C4-2B (cell line): ENCODE measurements at regions not wholly inside any gene's neighbourhood (a gene's known extent, or its start where the extent isn't known, plus 50 kb on each side); places are given as distances from the start of the nearest gene placed in this dataset.

Source experiments
- ZFX ChIP-seq: fragments of 450-650 bp; IDR thresholded peaks from 2 replicates; pipeline ENCODE4 v1.6.1; 2017
- TF ChIP-seq, protein P1 (sequence below): fragments of 450-650 bp; conservative IDR thresholded peaks from 2 replicates; pipeline ENCODE4 v1.5.1; 2017; ENCODE audit warnings: mild to moderate bottlenecking

- TF ChIP-seq, protein P1, sequence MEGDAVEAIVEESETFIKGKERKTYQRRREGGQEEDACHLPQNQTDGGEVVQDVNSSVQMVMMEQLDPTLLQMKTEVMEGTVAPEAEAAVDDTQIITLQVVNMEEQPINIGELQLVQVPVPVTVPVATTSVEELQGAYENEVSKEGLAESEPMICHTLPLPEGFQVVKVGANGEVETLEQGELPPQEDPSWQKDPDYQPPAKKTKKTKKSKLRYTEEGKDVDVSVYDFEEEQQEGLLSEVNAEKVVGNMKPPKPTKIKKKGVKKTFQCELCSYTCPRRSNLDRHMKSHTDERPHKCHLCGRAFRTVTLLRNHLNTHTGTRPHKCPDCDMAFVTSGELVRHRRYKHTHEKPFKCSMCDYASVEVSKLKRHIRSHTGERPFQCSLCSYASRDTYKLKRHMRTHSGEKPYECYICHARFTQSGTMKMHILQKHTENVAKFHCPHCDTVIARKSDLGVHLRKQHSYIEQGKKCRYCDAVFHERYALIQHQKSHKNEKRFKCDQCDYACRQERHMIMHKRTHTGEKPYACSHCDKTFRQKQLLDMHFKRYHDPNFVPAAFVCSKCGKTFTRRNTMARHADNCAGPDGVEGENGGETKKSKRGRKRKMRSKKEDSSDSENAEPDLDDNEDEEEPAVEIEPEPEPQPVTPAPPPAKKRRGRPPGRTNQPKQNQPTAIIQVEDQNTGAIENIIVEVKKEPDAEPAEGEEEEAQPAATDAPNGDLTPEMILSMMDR: no peak
- no peak for TF ChIP-seq ZFX
These were observed 592.9 kb upstream of the PITX2 start for GRCh38 chr4:111215755-111216154.
